ENCODE measurements at regions not wholly inside any gene's neighbourhood (a gene's known extent, or its start where the extent isn't known, plus 50 kb on each side); places are given as distances from the start of the nearest gene placed in this dataset.

DNA sequence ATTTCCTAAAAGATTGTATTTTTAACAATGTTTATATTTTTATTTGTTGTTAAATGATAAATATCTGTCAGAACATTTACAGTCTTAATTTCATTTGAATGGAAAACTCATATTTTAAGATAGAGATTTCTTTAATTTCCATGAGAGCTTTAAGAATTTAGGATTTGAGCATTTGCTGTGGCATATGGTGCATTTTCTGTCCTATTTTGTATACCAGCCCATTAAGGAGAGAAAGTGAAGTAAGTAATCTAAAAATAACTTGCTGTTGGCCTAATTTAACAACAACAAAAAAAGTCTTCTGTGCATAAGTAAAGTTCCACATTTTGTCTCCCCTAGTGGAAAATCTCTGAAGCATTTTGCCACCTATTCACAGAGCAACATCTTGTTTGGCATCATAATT, 190.9 kb upstream of the PPP1R3A start:
- Mint-ChIP-seq H3K27me3 (peaks cover 9% of the 10 kb centered on the region), H3K4me3 (no peak overlapping the region), H3K4me1 (no peaks in the 10 kb centered on the region), H3K9me3 (no peaks in the 10 kb centered on the region), H3K27ac (no peak overlapping the region), H3K36me3 (ENCODE audit: low read depth) (no peaks in the 10 kb centered on the region)
- no peak for TF ChIP-seq CTCF (IDR thresholded peaks at IDR 0.05)
- ATAC-seq (ENCODE audit: low read depth) (no peak), DNase-seq (no peak)
- POLR2A ChIA-PET: no interaction called here
- intact Hi-C loops (cut with micrococcal nuclease): no loop called here
- CTCF ChIA-PET: no interaction called here

DNA sequence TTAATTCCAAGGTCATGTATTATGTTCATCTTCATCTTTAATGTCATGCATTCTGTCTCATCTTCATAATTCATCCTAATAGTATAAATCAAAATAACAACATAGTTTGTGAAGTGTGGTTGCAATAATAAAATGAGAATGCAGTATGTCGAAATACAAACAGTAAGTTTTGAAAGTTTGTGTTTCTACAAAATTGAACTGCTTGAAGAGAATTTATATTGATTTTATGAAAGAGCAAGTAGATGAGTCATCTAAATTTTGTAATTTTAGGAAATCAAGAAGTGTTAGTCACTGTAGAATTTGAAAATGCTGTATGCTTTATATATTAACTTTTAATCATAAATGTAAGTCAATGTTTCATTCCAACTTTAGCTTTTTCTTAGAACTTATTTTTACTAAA, 190.5 kb upstream of the PPP1R3A start:
- intact Hi-C loops (cut with micrococcal nuclease): no loop called here
- Mint-ChIP-seq H3K27me3 (peaks cover 6% of the 10 kb centered on the region), H3K27ac (no peak overlapping the region), H3K36me3 (ENCODE audit: low read depth) (no peaks in the 10 kb centered on the region), H3K4me3 (no peak overlapping the region), H3K4me1 (no peaks in the 10 kb centered on the region), H3K9me3 (no peaks in the 10 kb centered on the region)
- ATAC-seq (ENCODE audit: low read depth) (no peak), DNase-seq (no peak)
- POLR2A ChIA-PET: no interaction called here
- no peak for TF ChIP-seq CTCF (IDR thresholded peaks at IDR 0.05)
- CTCF ChIA-PET: no interaction called here

DNA sequence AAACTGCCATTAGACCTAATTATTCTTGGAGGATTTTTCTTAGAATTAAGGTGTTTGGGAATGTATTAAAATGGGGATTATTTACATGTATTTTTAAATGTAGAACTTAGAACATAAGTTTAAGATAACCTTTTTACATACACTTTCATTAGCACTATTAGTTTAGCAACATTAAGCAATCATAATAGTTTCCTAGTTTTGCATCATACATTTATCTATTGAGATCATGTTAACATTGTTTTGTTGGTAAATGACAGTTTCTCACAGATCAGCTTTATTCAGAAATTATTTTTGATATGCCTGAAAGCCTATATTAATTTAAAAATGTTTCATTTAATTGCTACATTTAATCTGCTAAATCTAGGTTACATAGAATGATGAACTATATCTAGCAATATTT, 189.7 kb upstream of the PPP1R3A start:
- ChIA-PET POLR2A (no interaction called here), CTCF (no interaction called here)
- TF ChIP-seq CTCF (IDR thresholded peaks at IDR 0.05): no peak
- Mint-ChIP-seq H3K9me3 (no peaks in the 10 kb centered on the region), H3K27me3 (peaks cover 5% of the 10 kb centered on the region), H3K4me1 (no peaks in the 10 kb centered on the region), H3K4me3 (no peak overlapping the region), H3K36me3 (ENCODE audit: low read depth) (no peaks in the 10 kb centered on the region), H3K27ac (no peak overlapping the region)
- no peak for DNase-seq
- ATAC-seq (ENCODE audit: low read depth): no peak
- intact Hi-C loops (cut with micrococcal nuclease): no loop called here

GRCh38 chr7:114107522-114107921, 188.7 kb upstream of the PPP1R3A start:
- ChIA-PET CTCF (no interaction called here), POLR2A (no interaction called here)
- H3K27ac Mint-ChIP-seq: no peak overlapping the region
- no peaks in the 10 kb centered on the region for H3K4me1 Mint-ChIP-seq
- no peaks in the 10 kb centered on the region for H3K36me3 Mint-ChIP-seq (ENCODE audit: low read depth)
- no peak for TF ChIP-seq CTCF (IDR thresholded peaks at IDR 0.05)
- H3K27me3 Mint-ChIP-seq: peaks cover 9% of the 10 kb centered on the region
- ATAC-seq (ENCODE audit: low read depth): no peak
- H3K4me3 Mint-ChIP-seq: no peak overlapping the region
- DNase-seq: no peak
- H3K9me3 Mint-ChIP-seq: no peaks in the 10 kb centered on the region
- intact Hi-C loops (cut with micrococcal nuclease): no loop called here

- CTCF ChIA-PET: no interaction called here
- H3K4me1 Mint-ChIP-seq: no peaks in the 10 kb centered on the region
- POLR2A ChIA-PET: no interaction called here
- intact Hi-C loops (cut with micrococcal nuclease): no loop called here
- ATAC-seq (ENCODE audit: low read depth) (no peak), DNase-seq (no peak)
- H3K27ac Mint-ChIP-seq: no peak overlapping the region
- TF ChIP-seq CTCF (IDR thresholded peaks at IDR 0.05): no peak
- no peaks in the 10 kb centered on the region for H3K36me3 Mint-ChIP-seq (ENCODE audit: low read depth)
- no peaks in the 10 kb centered on the region for H3K9me3 Mint-ChIP-seq
- H3K4me3 Mint-ChIP-seq: no peak overlapping the region
- peaks cover 11% of the 10 kb centered on the region for H3K27me3 Mint-ChIP-seq
Observed at GRCh38 chr7:114104035-114104434, 185.2 kb upstream of the PPP1R3A start.
